K562 (cell line): ENCODE measurements at regions not wholly inside any gene's neighbourhood (a gene's known extent, or its start where the extent isn't known, plus 50 kb on each side); places are given as distances from the start of the nearest gene placed in this dataset.

Experiments used
- ATAC-seq: fragments of 200-7000 bp; cut with Tn5 transposase; 3 replicates; pipeline ENCODE4 v1.9.1; 2020; ENCODE audit warnings: moderate library complexity
- BruUV-seq: library from RNA; stranded (reverse); fragments of 400-500 nt; replicated peaks from 2 replicates; lab custom pipeline; 2021; lab: Mats Ljungman, UMichigan
- CTCF ChIA-PET: fragments of 300-600 bp; formaldehyde crosslinking; extraction: SDS; loops from one replicate; lab custom pipeline; 2021; ENCODE audit warnings: low intra/inter-chr PET ratio; lab: Yijun Ruan, JAX
- POLR2A ChIA-PET: fragments of 300-600, 350-650 bp; sonication (Branson Sonifier 250); formaldehyde crosslinking; extraction: SDS; loops from one replicate; lab custom pipeline; 2021; ENCODE audit warnings: antibody characterized with exemption, inconsistent platforms; lab: Yijun Ruan, JAX
- DNase-seq, 4 experiments: peaks; one replicate each; pipeline versions ENCODE4 v3.0.0 to v3.0.0-alpha.2; 2011 to 2018; ENCODE audit warnings: low spot score in 3 of 4, mixed read lengths in 3 of 4; ENCODE audit errors: extremely low read depth in 1 of 4
- FAIRE-seq: peaks from 2 replicates; lab custom pipeline; 2011; peaks lifted over from hg19 to GRCh38; lab: Jason Lieb, UNC
- H2AFZ ChIP-seq: 2 replicates; pipeline ENCODE4 v1.6.0; 2011; ENCODE audit warnings: low read depth, low read length, control low read depth, inconsistent platforms
- H3K27ac ChIP-seq: fragments of 200-600 bp; 3 replicates; pipeline ENCODE4 v1.8.0; 2011; ENCODE audit warnings: low read depth, mild to moderate bottlenecking, control low read depth, inconsistent platforms, low read length, moderate library complexity, mixed read lengths; ENCODE audit errors: extremely low read depth
- H3K27me3 ChIP-seq, 2 experiments: fragments of 300-600 bp in 1 of 2; 2 replicates in 1 of 2; 3 replicates in 1 of 2; pipeline versions ENCODE4 v1.6.0 to v1.8.0; 2011; ENCODE audit warnings: inconsistent platforms in 2 of 2, low read length in 2 of 2, mild to moderate bottlenecking in 1 of 2, mixed read lengths in 1 of 2, moderate library complexity in 1 of 2; ENCODE audit not compliant: control insufficient read depth in 2 of 2, insufficient read depth in 2 of 2
- H3K36me3 ChIP-seq: fragments of 300-600 bp; 3 replicates; pipeline ENCODE4 v1.8.0; 2011; ENCODE audit warnings: mild to moderate bottlenecking, low read length, inconsistent platforms; ENCODE audit not compliant: control insufficient read depth, insufficient read depth
- H3K4me1 ChIP-seq, 2 experiments: fragments of 200-600 bp in 1 of 2; replicated peaks in 1 of 2; 2 replicates in 1 of 2; 3 replicates in 1 of 2; pipeline versions ENCODE4 v1.5.1 to v1.8.0; 2011; ENCODE audit warnings: inconsistent platforms in 2 of 2, low read length in 2 of 2, mild to moderate bottlenecking in 1 of 2, mixed read lengths in 1 of 2, moderate library complexity in 1 of 2; ENCODE audit not compliant: control insufficient read depth in 2 of 2, insufficient read depth in 2 of 2
- H3K4me2 ChIP-seq: 2 replicates; pipeline ENCODE4 v1.6.1; 2011; ENCODE audit warnings: low read length, control low read depth, inconsistent platforms, mixed read lengths; ENCODE audit not compliant: insufficient read depth
- H3K4me3 ChIP-seq: fragments of 200-600 bp; sonication (generic), shearing (Covaris generic); 2 replicates; pipeline ENCODE4 v1.5.1; 2016; ENCODE audit warnings: control low read depth, inconsistent platforms
- H3K79me2 ChIP-seq: fragments of 200-600 bp; 3 replicates; pipeline ENCODE4 v1.8.0; 2011; ENCODE audit warnings: low read length, inconsistent platforms; ENCODE audit not compliant: control insufficient read depth, insufficient read depth
- H3K9ac ChIP-seq, 2 experiments: 2 replicates each; pipeline versions ENCODE4 v1.6.0 to v1.6.1; 2011; ENCODE audit warnings: low read depth in 2 of 2, low read length in 2 of 2, control low read depth in 1 of 2, inconsistent platforms in 1 of 2, mild to moderate bottlenecking in 1 of 2, mixed read lengths in 1 of 2; ENCODE audit not compliant: insufficient read depth in 1 of 2
- H3K9me1 ChIP-seq: one replicate; pipeline ENCODE4 v1.6.0; 2011; ENCODE audit warnings: inconsistent platforms, mild to moderate bottlenecking, low read length, moderate library complexity; ENCODE audit not compliant: control insufficient read depth, insufficient read depth
- H3K9me3 ChIP-seq: replicated peaks from 2 replicates; pipeline ENCODE4 v1.5.1; 2011; ENCODE audit warnings: low read depth, low read length, inconsistent platforms; ENCODE audit not compliant: control insufficient read depth, insufficient read depth
- H4K20me1 ChIP-seq: replicated peaks from 2 replicates; pipeline ENCODE4 v1.6.1; 2011; ENCODE audit warnings: low read length, inconsistent platforms, mixed read lengths; ENCODE audit not compliant: control insufficient read depth, insufficient read depth
- ATF7 ChIP-seq: fragments of 450-650 bp; IDR thresholded peaks from 2 replicates; pipeline ENCODE4 v1.7.1; 2014; ENCODE audit warnings: mild to moderate bottlenecking, moderate library complexity
- BRCA1 ChIP-seq, 2 experiments: fragments of 450-650 bp in 1 of 2; sonication (generic) in 1 of 2; formaldehyde crosslinking in 1 of 2; IDR thresholded peaks; 2 replicates each; pipeline versions ENCODE4 v1.5.0 to v1.6.1; 2017 to 2020; ENCODE audit warnings: mild to moderate bottlenecking in 1 of 2, missing genetic modification reagents in 1 of 2
- CHD2 ChIP-seq: IDR thresholded peaks from 2 replicates; pipeline ENCODE4 v1.6.1; 2011; ENCODE audit warnings: low read depth, low read length
- ELF4 ChIP-seq: fragments of 450-650 bp; formaldehyde crosslinking; IDR thresholded peaks from 2 replicates; pipeline ENCODE4 v1.4.0; 2022; ENCODE audit warnings: missing genetic modification characterization
- HIVEP1 ChIP-seq: fragments of 250-450 bp; sonication (Bioruptor Pico); IDR thresholded peaks from 2 replicates; pipeline ENCODE4 v1.4.0; 2020; ENCODE audit warnings: mild to moderate bottlenecking
- HOXB6 ChIP-seq: fragments of 250-450 bp; sonication (Bioruptor Pico); IDR thresholded peaks from 2 replicates; pipeline ENCODE4 v1.5.1; 2022; ENCODE audit warnings: mild to moderate bottlenecking, borderline replicate concordance
- PHF21A ChIP-seq: fragments of 450-650 bp; IDR thresholded peaks from 2 replicates; pipeline ENCODE4 v1.6.1; 2017; ENCODE audit warnings: low read depth, borderline replicate concordance
- POLR2AphosphoS5 ChIP-seq: IDR thresholded peaks from 2 replicates; pipeline ENCODE4 v1.6.1; 2011; ENCODE audit warnings: mild to moderate bottlenecking, low read depth, low read length, moderate library complexity; ENCODE audit not compliant: control insufficient read depth, insufficient read depth
- RBBP5 ChIP-seq: fragments of 200-600 bp; sonication (generic); IDR thresholded peaks from 2 replicates; pipeline ENCODE4 v1.6.1; 2012; ENCODE audit warnings: borderline replicate concordance, mild to moderate bottlenecking, low read length, control low read depth, inconsistent platforms; ENCODE audit not compliant: insufficient read depth, poor library complexity, severe bottlenecking
- RUNX1 ChIP-seq: sonication (generic); IDR thresholded peaks from 2 replicates; pipeline ENCODE4 v1.6.1; 2016; ENCODE audit warnings: antibody characterized with exemption, low read depth
- SLC30A9 ChIP-seq: fragments of 250-450 bp; sonication (Bioruptor Pico); IDR thresholded peaks from 2 replicates; pipeline ENCODE4 v1.8.0; 2022; ENCODE audit warnings: mild to moderate bottlenecking, moderate library complexity
- ZNF224 ChIP-seq: sonication (generic); formaldehyde crosslinking; IDR thresholded peaks from 2 replicates; pipeline ENCODE4 v1.8.0; 2022; ENCODE audit warnings: mild to moderate bottlenecking, missing genetic modification reagents
- ZNF316 ChIP-seq: fragments of 450-650 bp; IDR thresholded peaks from 2 replicates; pipeline ENCODE4 v1.6.1; 2016
- ZNF384 ChIP-seq: IDR thresholded peaks from 2 replicates; pipeline ENCODE4 v1.6.1; 2012; ENCODE audit warnings: low read depth, low read length, improper control_type of control experiment
- ZNF76 ChIP-seq: fragments of 250-450 bp; sonication (Bioruptor Pico); IDR thresholded peaks from 2 replicates; pipeline ENCODE4 v1.4.0; 2020; ENCODE audit warnings: mild to moderate bottlenecking, moderate library complexity, borderline replicate concordance
- WGBS: fragments of 100-300 bp; shearing (Covaris generic); methylation state at CpG from one replicate; pipeline ENCODE4 v1.1.6; 2016; ENCODE audit warnings: low coverage, mixed read lengths; ENCODE audit not compliant: insufficient coverage; ENCODE audit errors: missing lambda C conversion rate; 5-methylcytosine and 5-hydroxymethylcytosine counted together
- in situ Hi-C: fragments of 300-500 bp; cut with MboI; formaldehyde crosslinking; loops from 4 replicates; pipeline ENCODE4 v1.15.0; 2018; ENCODE audit warnings: inconsistent platforms, mixed read lengths
- intact Hi-C: fragments of 100-400 bp; cut with micrococcal nuclease; formaldehyde crosslinking; loops from 2 replicates; pipeline ENCODE4 v1.14.2; 2022
- TF ChIP-seq, protein P1 (sequence below): fragments of 250-450 bp; sonication (Bioruptor Pico); IDR thresholded peaks from 2 replicates; pipeline ENCODE4 v1.5.0; 2021; ENCODE audit warnings: mild to moderate bottlenecking, borderline replicate concordance
- TF ChIP-seq, protein P2 (sequence below): sonication (generic); formaldehyde crosslinking; IDR thresholded peaks from 2 replicates; pipeline ENCODE4 v1.8.0; 2022; ENCODE audit warnings: missing genetic modification reagents, mild to moderate bottlenecking, borderline replicate concordance
- TF ChIP-seq, protein P3 (sequence below): fragments of 200-800 bp; sonication (Bioruptor generic); IDR thresholded peaks from 2 replicates; pipeline ENCODE4 v1.6.1; 2017; ENCODE audit warnings: missing genetic modification characterization, missing compliant biosample characterization

DNA sequence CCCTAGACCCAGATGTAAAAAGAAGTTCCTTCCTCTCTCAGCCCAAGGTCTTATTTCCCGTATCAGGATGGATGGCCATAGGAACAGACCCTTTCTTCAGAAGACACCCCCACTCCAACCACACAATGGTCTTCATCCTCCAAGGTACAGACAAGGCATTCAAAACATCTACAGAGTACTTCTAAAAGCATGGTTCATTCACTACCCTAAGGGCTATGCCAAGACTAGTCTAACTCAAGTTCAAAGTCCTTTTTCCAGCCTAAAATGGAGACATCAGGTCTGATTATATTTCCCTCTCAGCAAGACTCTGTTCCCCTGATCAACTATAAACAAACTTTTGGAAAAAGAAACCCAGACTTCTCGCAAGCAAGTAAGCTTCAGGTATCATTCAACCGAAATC, 388.9 kb downstream of the NPIPA8 start:
- POLR2A ChIA-PET: no interaction called here

More for the DNA sequence above, 388.9 kb downstream of the NPIPA8 start:
- no TSS peak for BruUV-seq
- Histone ChIP-seq H3K27me3 (no peaks in the 10 kb centered on the region), H3K9me3 (no peaks in the 10 kb centered on the region), H3K9ac (no peak overlapping the region), H3K4me3 (no peak overlapping the region), H3K4me1 (peaks cover 0 to 21% of the 10 kb centered on the region in 2 experiments; a peak in 2 of 5 replicates), H3K36me3 (no peaks in the 10 kb centered on the region), H3K4me2 (no peak overlapping the region), H3K9me1 (peaks cover 3% of the 10 kb centered on the region), H4K20me1 (no peaks in the 10 kb centered on the region), H2AFZ (no peak overlapping the region), H3K27ac (no peak overlapping the region), H3K79me2 (no peaks in the 10 kb centered on the region)
- FAIRE-seq (no peak), ATAC-seq (no peak), DNase-seq (no peak)
- intact Hi-C loops (no loop called here), in situ Hi-C loops (no loop called here)
- TF ChIP-seq SLC30A9 (no peak), ZNF224 (CRISPR knock-in tag) (no peak), ZNF316 (no peak), RBBP5 (no peak), HIVEP1 (CRISPR knock-in tag) (no peak), PHF21A (no peak), HOXB6 (no peak), CHD2 (no peak), ELF4 (CRISPR knock-in tag) (no peak), ZNF384 (no peak), RUNX1 (no peak), ATF7 (no peak), BRCA1 (IDR thresholded peaks at IDR 0.05) (no peak), BRCA1 (CRISPR knock-in tag; IDR thresholded peaks at IDR 0.05) (no peak), POLR2AphosphoS5 (no peak), ZNF76 (CRISPR knock-in tag) (no peak)
- TF ChIP-seq, protein P1, sequence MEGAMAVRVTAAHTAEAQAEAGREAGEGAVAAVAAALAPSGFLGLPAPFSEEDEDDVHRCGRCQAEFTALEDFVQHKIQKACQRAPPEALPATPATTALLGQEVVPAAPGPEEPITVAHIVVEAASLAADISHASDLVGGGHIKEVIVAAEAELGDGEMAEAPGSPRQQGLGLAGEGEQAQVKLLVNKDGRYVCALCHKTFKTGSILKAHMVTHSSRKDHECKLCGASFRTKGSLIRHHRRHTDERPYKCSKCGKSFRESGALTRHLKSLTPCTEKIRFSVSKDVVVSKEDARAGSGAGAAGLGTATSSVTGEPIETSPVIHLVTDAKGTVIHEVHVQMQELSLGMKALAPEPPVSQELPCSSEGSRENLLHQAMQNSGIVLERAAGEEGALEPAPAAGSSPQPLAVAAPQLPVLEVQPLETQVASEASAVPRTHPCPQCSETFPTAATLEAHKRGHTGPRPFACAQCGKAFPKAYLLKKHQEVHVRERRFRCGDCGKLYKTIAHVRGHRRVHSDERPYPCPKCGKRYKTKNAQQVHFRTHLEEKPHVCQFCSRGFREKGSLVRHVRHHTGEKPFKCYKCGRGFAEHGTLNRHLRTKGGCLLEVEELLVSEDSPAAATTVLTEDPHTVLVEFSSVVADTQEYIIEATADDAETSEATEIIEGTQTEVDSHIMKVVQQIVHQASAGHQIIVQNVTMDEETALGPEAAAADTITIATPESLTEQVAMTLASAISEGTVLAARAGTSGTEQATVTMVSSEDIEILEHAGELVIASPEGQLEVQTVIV: no peak
- TF ChIP-seq, protein P2, sequence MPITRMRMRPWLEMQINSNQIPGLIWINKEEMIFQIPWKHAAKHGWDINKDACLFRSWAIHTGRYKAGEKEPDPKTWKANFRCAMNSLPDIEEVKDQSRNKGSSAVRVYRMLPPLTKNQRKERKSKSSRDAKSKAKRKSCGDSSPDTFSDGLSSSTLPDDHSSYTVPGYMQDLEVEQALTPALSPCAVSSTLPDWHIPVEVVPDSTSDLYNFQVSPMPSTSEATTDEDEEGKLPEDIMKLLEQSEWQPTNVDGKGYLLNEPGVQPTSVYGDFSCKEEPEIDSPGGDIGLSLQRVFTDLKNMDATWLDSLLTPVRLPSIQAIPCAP (CRISPR knock-in tag): no peak
- TF ChIP-seq, protein P3, sequence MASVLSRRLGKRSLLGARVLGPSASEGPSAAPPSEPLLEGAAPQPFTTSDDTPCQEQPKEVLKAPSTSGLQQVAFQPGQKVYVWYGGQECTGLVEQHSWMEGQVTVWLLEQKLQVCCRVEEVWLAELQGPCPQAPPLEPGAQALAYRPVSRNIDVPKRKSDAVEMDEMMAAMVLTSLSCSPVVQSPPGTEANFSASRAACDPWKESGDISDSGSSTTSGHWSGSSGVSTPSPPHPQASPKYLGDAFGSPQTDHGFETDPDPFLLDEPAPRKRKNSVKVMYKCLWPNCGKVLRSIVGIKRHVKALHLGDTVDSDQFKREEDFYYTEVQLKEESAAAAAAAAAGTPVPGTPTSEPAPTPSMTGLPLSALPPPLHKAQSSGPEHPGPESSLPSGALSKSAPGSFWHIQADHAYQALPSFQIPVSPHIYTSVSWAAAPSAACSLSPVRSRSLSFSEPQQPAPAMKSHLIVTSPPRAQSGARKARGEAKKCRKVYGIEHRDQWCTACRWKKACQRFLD (CRISPR knock-in tag): no peak
- CTCF ChIA-PET: no interaction called here
- 43% methylated on average over 3 of the region's 3 CpGs for WGBS
